ENCODE measurements at regions not wholly inside any gene's neighbourhood (a gene's known extent, or its start where the extent isn't known, plus 50 kb on each side); places are given as distances from the start of the nearest gene placed in this dataset.

DNA sequence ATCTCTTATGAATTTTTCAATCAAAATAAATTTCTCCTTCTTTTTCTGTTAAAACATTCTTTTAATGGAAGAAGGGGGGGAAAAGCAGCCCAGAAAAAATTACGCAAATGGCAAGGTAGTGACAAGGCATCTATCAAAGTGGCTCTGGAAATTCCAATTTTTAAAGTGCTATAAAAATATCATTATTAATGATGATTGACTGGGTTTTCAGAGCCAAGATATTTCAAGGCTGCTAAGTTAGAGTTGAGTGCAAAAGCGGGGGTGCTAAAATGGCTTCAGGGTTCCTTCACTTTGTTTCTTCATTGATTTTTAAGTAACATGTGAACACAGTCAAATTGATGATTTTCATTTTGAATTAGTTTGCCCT is 171.6 kb upstream of the CITED2 start:
- no TSS peak for BruUV-seq (replicated peaks)
- 57% methylated on average over 2 of the region's 2 CpGs for WGBS (ENCODE audit: insufficient coverage, low coverage, missing lambda C conversion rate)
- H3K36me3 ChIP-seq (ENCODE audit: control insufficient read depth, insufficient read depth, low read length), result no peaks in the 10 kb centered on the region
- peaks cover 3 to 28% of the 10 kb centered on the region in 2 experiments; a peak in 3 of 5 replicates for H3K4me1 ChIP-seq (replicated peaks in 1 of 2; ENCODE audit: control insufficient read depth in 2 of 2, insufficient read depth in 2 of 2, low read length in 2 of 2)
- intact Hi-C loops (cut with micrococcal nuclease) (no loop called here), in situ Hi-C loops (cut with MboI) (no loop called here)
- H3K9me1 ChIP-seq (ENCODE audit: control insufficient read depth, insufficient read depth, low read length), result no peaks in the 10 kb centered on the region
- no peaks in the 10 kb centered on the region for H4K20me1 ChIP-seq (replicated peaks; ENCODE audit: control insufficient read depth, insufficient read depth, low read length)
- no peaks in the 10 kb centered on the region for H3K79me2 ChIP-seq (ENCODE audit: control insufficient read depth, insufficient read depth, low read length)
- DNase-seq (ENCODE audit: extremely low read depth in 1 of 4, low spot score in 3 of 4) (no peak), ATAC-seq (no peak), FAIRE-seq (no peak)
- H3K4me3 ChIP-seq, result no peak overlapping the region
- CTCF ChIA-PET (ENCODE audit: low intra/inter-chr PET ratio), result no interaction called here
- H3K9me3 ChIP-seq (replicated peaks; ENCODE audit: control insufficient read depth, insufficient read depth, low read depth, low read length), result no peaks in the 10 kb centered on the region
- POLR2A ChIA-PET, result interaction anchor here (3.6 kb wide), 1 partner anchor 172 kb away, joined by 12 read pairs; the partner anchor contains the start of gene CITED2
- H3K4me2 ChIP-seq (ENCODE audit: insufficient read depth, low read length), result peak overlapping the region; percentile 32; the same call in 1 of the 2 replicates
- peak overlapping the region; percentile 86 for H2AFZ ChIP-seq (ENCODE audit: low read depth, low read length)
- no peak overlapping the region for H3K27ac ChIP-seq (ENCODE audit: extremely low read depth, low read depth, low read length)
- peak overlapping the region in 1 of 2 experiments; percentile 31; a peak in 1 of 4 replicates for H3K9ac ChIP-seq (ENCODE audit: insufficient read depth in 1 of 2, low read depth in 2 of 2, low read length in 2 of 2)
- TF ChIP-seq MAFF (IDR thresholded peaks at IDR 0.05; ENCODE audit: low read length) (no peak), IFI16 (CRISPR knock-in tag; IDR thresholded peaks at IDR 0.05) (no peak), ESRRB (CRISPR knock-in tag; IDR thresholded peaks at IDR 0.05; ENCODE audit: borderline replicate concordance) (no peak)
- TF ChIP-seq, protein P1, sequence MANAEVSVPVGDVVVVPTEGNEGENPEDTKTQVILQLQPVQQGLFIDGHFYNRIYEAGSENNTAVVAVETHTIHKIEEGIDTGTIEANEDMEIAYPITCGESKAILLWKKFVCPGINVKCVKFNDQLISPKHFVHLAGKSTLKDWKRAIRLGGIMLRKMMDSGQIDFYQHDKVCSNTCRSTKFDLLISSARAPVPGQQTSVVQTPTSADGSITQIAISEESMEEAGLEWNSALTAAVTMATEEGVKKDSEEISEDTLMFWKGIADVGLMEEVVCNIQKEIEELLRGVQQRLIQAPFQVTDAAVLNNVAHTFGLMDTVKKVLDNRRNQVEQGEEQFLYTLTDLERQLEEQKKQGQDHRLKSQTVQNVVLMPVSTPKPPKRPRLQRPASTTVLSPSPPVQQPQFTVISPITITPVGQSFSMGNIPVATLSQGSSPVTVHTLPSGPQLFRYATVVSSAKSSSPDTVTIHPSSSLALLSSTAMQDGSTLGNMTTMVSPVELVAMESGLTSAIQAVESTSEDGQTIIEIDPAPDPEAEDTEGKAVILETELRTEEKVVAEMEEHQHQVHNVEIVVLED (CRISPR knock-in tag; IDR thresholded peaks at IDR 0.05), result no peak
- TF ChIP-seq, protein P2, sequence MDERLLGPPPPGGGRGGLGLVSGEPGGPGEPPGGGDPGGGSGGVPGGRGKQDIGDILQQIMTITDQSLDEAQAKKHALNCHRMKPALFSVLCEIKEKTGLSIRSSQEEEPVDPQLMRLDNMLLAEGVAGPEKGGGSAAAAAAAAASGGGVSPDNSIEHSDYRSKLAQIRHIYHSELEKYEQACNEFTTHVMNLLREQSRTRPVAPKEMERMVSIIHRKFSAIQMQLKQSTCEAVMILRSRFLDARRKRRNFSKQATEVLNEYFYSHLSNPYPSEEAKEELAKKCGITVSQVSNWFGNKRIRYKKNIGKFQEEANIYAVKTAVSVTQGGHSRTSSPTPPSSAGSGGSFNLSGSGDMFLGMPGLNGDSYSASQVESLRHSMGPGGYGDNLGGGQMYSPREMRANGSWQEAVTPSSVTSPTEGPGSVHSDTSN (CRISPR knock-in tag; IDR thresholded peaks at IDR 0.05; ENCODE audit: low read depth), result no peak
- TF ChIP-seq, protein P2 (tag; conservative IDR thresholded peaks at IDR 0.05; ENCODE audit: low read depth), result peak; percentile 71
- no peaks in the 10 kb centered on the region for H3K27me3 ChIP-seq (ENCODE audit: control insufficient read depth in 2 of 2, insufficient read depth in 2 of 2, low read length in 2 of 2)

Data from K562 (cell line).